HCT116 (cell line): ENCODE measurements at regions not wholly inside any gene's neighbourhood (a gene's known extent, or its start where the extent isn't known, plus 50 kb on each side); places are given as distances from the start of the nearest gene placed in this dataset.

Source experiments
- POLR2A ChIP-seq: IDR thresholded peaks from 2 replicates; pipeline ENCODE4 v1.7.0; 2011; ENCODE audit warnings: borderline replicate concordance; ENCODE audit not compliant: insufficient read depth, insufficient read length; ENCODE audit errors: extremely low read depth
- RAD21 ChIP-seq: IDR thresholded peaks from 2 replicates; pipeline ENCODE4 v1.6.1; 2012; ENCODE audit warnings: low read depth, mild to moderate bottlenecking
- SIN3A ChIP-seq: IDR thresholded peaks from 2 replicates; pipeline ENCODE4 v1.6.1; 2012; ENCODE audit warnings: low read depth
- TCF7L2 ChIP-seq: IDR thresholded peaks from 2 replicates; pipeline ENCODE4 v1.7.0; 2011; ENCODE audit warnings: borderline replicate concordance, inconsistent platforms; ENCODE audit not compliant: insufficient read depth, insufficient read length; ENCODE audit errors: extremely low read depth
- YY1 ChIP-seq: IDR thresholded peaks from 2 replicates; pipeline ENCODE4 v1.6.1; 2011; ENCODE audit warnings: low read length, low read depth, moderate library complexity, mild to moderate bottlenecking; ENCODE audit not compliant: insufficient replicate concordance; ENCODE audit errors: extremely low read depth
- TF ChIP-seq, protein P1 (sequence below), 3 experiments: fragments of 200-600 bp in 1 of 3; sonication (generic) in 1 of 3; IDR thresholded peaks in 2 of 3; conservative IDR thresholded peaks in 1 of 3; 2 replicates each; pipeline ENCODE4 v1.5.1; 2012 to 2017; ENCODE audit warnings: low read depth in 2 of 3, low read length in 2 of 3, antibody characterized with exemption in 1 of 3, borderline replicate concordance in 1 of 3, control low read depth in 1 of 3, mild to moderate bottlenecking in 1 of 3, mixed read lengths in 1 of 3, mixed run types in 1 of 3, moderate library complexity in 1 of 3; ENCODE audit not compliant: insufficient read depth in 1 of 3

DNA sequence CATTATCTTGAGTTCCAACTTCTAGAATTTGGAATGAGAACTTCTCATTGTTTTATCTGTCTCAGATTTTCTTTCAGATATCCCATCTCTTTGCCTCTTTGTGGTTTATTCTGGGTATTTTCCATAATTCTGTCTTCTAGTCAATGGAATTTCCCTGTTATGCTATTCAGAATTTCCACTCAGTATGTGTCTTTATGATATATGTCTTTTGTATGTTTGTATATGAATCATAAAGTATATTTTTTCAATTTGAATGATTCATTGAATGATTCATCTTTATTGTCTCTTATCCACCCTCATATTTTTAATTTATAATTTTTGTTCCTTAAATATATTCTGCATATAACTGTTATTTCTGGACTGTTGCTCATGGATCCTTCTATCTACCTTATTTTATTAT, 729.7 kb upstream of the GOT2 start:
- TF ChIP-seq, protein P1, sequence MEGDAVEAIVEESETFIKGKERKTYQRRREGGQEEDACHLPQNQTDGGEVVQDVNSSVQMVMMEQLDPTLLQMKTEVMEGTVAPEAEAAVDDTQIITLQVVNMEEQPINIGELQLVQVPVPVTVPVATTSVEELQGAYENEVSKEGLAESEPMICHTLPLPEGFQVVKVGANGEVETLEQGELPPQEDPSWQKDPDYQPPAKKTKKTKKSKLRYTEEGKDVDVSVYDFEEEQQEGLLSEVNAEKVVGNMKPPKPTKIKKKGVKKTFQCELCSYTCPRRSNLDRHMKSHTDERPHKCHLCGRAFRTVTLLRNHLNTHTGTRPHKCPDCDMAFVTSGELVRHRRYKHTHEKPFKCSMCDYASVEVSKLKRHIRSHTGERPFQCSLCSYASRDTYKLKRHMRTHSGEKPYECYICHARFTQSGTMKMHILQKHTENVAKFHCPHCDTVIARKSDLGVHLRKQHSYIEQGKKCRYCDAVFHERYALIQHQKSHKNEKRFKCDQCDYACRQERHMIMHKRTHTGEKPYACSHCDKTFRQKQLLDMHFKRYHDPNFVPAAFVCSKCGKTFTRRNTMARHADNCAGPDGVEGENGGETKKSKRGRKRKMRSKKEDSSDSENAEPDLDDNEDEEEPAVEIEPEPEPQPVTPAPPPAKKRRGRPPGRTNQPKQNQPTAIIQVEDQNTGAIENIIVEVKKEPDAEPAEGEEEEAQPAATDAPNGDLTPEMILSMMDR (IDR thresholded peaks at IDR 0.05 in 2 of 3, conservative IDR thresholded peaks at IDR 0.05 in 1 of 3; ENCODE audit: borderline replicate concordance in 1 of 3, insufficient read depth in 1 of 3, low read depth in 2 of 3, low read length in 2 of 3), result no peak
- TF ChIP-seq POLR2A (no peak), YY1 (no peak), RAD21 (no peak), TCF7L2 (no peak), SIN3A (no peak)
